Trophoblast cell (in vitro differentiated cells and primary cell): ENCODE measurements at regions not wholly inside any gene's neighbourhood (a gene's known extent, or its start where the extent isn't known, plus 50 kb on each side); places are given as distances from the start of the nearest gene placed in this dataset.

ENCODE experiments used
- DNase-seq, 2 donors: peaks; one replicate each; pipeline ENCODE4 v3.0.0-alpha.2; 2016
- H2AFZ ChIP-seq: 2 replicates; pipeline ENCODE4 v1.6.1; 2013; ENCODE audit warnings: low read length, moderate library complexity, mild to moderate bottlenecking; ENCODE audit not compliant: insufficient read depth, poor library complexity
- H2AK5ac ChIP-seq: 2 replicates; pipeline ENCODE4 v1.6.1; 2013; ENCODE audit warnings: mild to moderate bottlenecking, low read length
- H2BK120ac ChIP-seq: 2 replicates; pipeline ENCODE4 v1.6.1; 2013; ENCODE audit warnings: low read length, mild to moderate bottlenecking, moderate library complexity; ENCODE audit not compliant: insufficient read depth, poor library complexity
- H2BK12ac ChIP-seq: 2 replicates; pipeline ENCODE4 v1.6.1; 2013; ENCODE audit warnings: mild to moderate bottlenecking, low read length, moderate library complexity
- H2BK5ac ChIP-seq: 2 replicates; pipeline ENCODE4 v1.6.1; 2013; ENCODE audit warnings: low read length, low read depth, moderate library complexity, mild to moderate bottlenecking; ENCODE audit not compliant: poor library complexity
- H3K14ac ChIP-seq: 2 replicates; pipeline ENCODE4 v1.6.1; 2013; ENCODE audit warnings: mild to moderate bottlenecking, low read length
- H3K18ac ChIP-seq: 2 replicates; pipeline ENCODE4 v1.6.1; 2013; ENCODE audit warnings: mild to moderate bottlenecking, low read length
- H3K23ac ChIP-seq: 2 replicates; pipeline ENCODE4 v1.6.1; 2013; ENCODE audit warnings: low read length
- H3K27ac ChIP-seq: 2 replicates; pipeline ENCODE4 v1.5.1; 2013; ENCODE audit warnings: low read depth, mild to moderate bottlenecking, inconsistent platforms, low read length, moderate library complexity
- H3K27me3 ChIP-seq: 2 replicates; pipeline ENCODE4 v1.6.1; 2013; ENCODE audit warnings: inconsistent platforms, mild to moderate bottlenecking, low read length, moderate library complexity; ENCODE audit not compliant: insufficient read depth
- H3K36me3 ChIP-seq, 2 experiments: 1 replicate in 1 of 2; 2 replicates in 1 of 2; pipeline ENCODE4 v1.6.1; 2013; ENCODE audit warnings: low read length in 2 of 2, mild to moderate bottlenecking in 2 of 2, moderate library complexity in 1 of 2; ENCODE audit not compliant: insufficient read depth in 2 of 2, control insufficient read depth in 1 of 2
- H3K4ac ChIP-seq: 2 replicates; pipeline ENCODE4 v1.6.1; 2013; ENCODE audit warnings: low read depth, mild to moderate bottlenecking, low read length, moderate library complexity
- H3K4me1 ChIP-seq, 2 experiments: 1 replicate in 1 of 2; 2 replicates in 1 of 2; pipeline ENCODE4 v1.6.1; 2013; ENCODE audit warnings: low read length in 2 of 2, mild to moderate bottlenecking in 2 of 2, moderate library complexity in 1 of 2; ENCODE audit not compliant: insufficient read depth in 2 of 2, control insufficient read depth in 1 of 2
- H3K4me2 ChIP-seq: 2 replicates; pipeline ENCODE4 v1.6.1; 2013; ENCODE audit warnings: inconsistent platforms, mild to moderate bottlenecking, low read length, moderate library complexity
- H3K4me3 ChIP-seq: 2 replicates; pipeline ENCODE4 v1.5.1; 2013; ENCODE audit warnings: mild to moderate bottlenecking, low read depth, low read length, inconsistent platforms
- H3K79me1 ChIP-seq: one replicate; pipeline ENCODE4 v1.6.1; 2013; ENCODE audit warnings: low read length
- H3K79me2 ChIP-seq: 2 replicates; pipeline ENCODE4 v1.6.1; 2013; ENCODE audit warnings: low read length, mild to moderate bottlenecking; ENCODE audit not compliant: control insufficient read depth, insufficient read depth, poor library complexity
- H3K9ac ChIP-seq: 2 replicates; pipeline ENCODE4 v1.6.1; 2013; ENCODE audit warnings: mild to moderate bottlenecking, low read length
- H3K9me3 ChIP-seq: 2 replicates; pipeline ENCODE4 v1.6.1; 2013; ENCODE audit warnings: low read depth, mild to moderate bottlenecking, control low read depth, inconsistent platforms, low read length; ENCODE audit not compliant: insufficient read depth
- H4K12ac ChIP-seq: 2 replicates; pipeline ENCODE4 v1.6.1; 2013; ENCODE audit warnings: low read depth, mild to moderate bottlenecking, low read length, moderate library complexity
- H4K8ac ChIP-seq: 2 replicates; pipeline ENCODE4 v1.6.1; 2013; ENCODE audit warnings: low read depth, mild to moderate bottlenecking, low read length, moderate library complexity
- H4K91ac ChIP-seq: one replicate; pipeline ENCODE4 v1.6.1; 2013; ENCODE audit warnings: low read depth, mild to moderate bottlenecking, low read length, moderate library complexity
- WGBS: extraction: QIAGEN DNeasy Blood & Tissue Kit; methylation state at CpG from one replicate; pipeline ENCODE4 v1.1.7; 2013; ENCODE audit warnings: missing lambda C conversion rate; ENCODE audit not compliant: insufficient read length, insufficient coverage; ENCODE audit errors: extremely low coverage; 5-methylcytosine and 5-hydroxymethylcytosine counted together

DNA sequence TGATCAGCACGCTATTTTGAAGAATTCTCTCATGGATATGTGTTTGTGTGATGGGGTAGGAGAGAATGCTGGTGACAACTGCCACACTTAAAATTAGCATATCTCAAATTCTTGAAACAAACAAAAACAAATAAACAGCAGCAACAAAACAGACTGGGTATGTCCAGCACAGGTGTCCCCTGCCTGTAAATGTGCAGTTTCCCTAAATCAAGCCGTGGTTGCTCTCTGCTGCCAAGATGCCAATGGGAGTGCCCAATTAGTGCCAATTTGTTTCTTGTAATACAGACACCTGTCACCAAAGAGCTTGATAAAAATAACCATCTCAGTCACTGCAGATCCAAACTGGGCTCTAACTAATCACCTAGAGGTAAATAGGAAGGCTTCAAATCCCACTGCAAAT, 144.2 kb upstream of the SMARCA2 start:
- no peak overlapping the region for H4K8ac ChIP-seq
- H3K36me3 ChIP-seq, result no peaks in the 10 kb centered on the region
- no peak overlapping the region for H3K9ac ChIP-seq
- no peak overlapping the region for H2BK12ac ChIP-seq
- H3K23ac ChIP-seq, result no peak overlapping the region
- H3K14ac ChIP-seq, result no peak overlapping the region
- no peak overlapping the region for H4K12ac ChIP-seq
- no peaks in the 10 kb centered on the region for H3K79me1 ChIP-seq
- H3K27me3 ChIP-seq, result no peaks in the 10 kb centered on the region
- no peaks in the 10 kb centered on the region for H3K4me1 ChIP-seq
- DNase-seq, result no peak
- no peaks in the 10 kb centered on the region for H3K79me2 ChIP-seq
- H3K4me2 ChIP-seq, result no peak overlapping the region
- H2AK5ac ChIP-seq, result no peak overlapping the region
- H2AFZ ChIP-seq, result no peak overlapping the region
- H3K9me3 ChIP-seq, result no peaks in the 10 kb centered on the region
- no peak overlapping the region for H4K91ac ChIP-seq
- H3K4me3 ChIP-seq, result no peak overlapping the region
- H3K4ac ChIP-seq, result no peak overlapping the region
- H3K18ac ChIP-seq, result no peak overlapping the region
- no peak overlapping the region for H2BK120ac ChIP-seq
- WGBS, result no CpG with 5 or more reads among the region's 2 CpGs
- H3K27ac ChIP-seq, result no peak overlapping the region
- no peak overlapping the region for H2BK5ac ChIP-seq

GRCh38 chr9:1871626-1872419, 143.3 kb upstream of the SMARCA2 start:
- no CpG with 5 or more reads among the region's 8 CpGs for WGBS
- Histone ChIP-seq H2BK120ac (no peak overlapping the region), H3K4me1 (no peaks in the 10 kb centered on the region), H3K4ac (no peak overlapping the region), H2BK12ac (no peak overlapping the region), H3K9ac (no peak overlapping the region), H2AK5ac (no peak overlapping the region), H3K27me3 (no peaks in the 10 kb centered on the region), H4K12ac (no peak overlapping the region), H3K27ac (no peak overlapping the region), H3K23ac (no peak overlapping the region), H3K4me2 (no peak overlapping the region), H4K91ac (no peak overlapping the region), H3K4me3 (no peak overlapping the region), H3K14ac (no peak overlapping the region), H3K9me3 (no peaks in the 10 kb centered on the region), H3K79me2 (no peaks in the 10 kb centered on the region), H4K8ac (no peak overlapping the region), H3K36me3 (no peaks in the 10 kb centered on the region), H2BK5ac (no peak overlapping the region), H2AFZ (no peak overlapping the region), H3K79me1 (no peaks in the 10 kb centered on the region), H3K18ac (no peak overlapping the region)
- DNase-seq, result no peak

DNA sequence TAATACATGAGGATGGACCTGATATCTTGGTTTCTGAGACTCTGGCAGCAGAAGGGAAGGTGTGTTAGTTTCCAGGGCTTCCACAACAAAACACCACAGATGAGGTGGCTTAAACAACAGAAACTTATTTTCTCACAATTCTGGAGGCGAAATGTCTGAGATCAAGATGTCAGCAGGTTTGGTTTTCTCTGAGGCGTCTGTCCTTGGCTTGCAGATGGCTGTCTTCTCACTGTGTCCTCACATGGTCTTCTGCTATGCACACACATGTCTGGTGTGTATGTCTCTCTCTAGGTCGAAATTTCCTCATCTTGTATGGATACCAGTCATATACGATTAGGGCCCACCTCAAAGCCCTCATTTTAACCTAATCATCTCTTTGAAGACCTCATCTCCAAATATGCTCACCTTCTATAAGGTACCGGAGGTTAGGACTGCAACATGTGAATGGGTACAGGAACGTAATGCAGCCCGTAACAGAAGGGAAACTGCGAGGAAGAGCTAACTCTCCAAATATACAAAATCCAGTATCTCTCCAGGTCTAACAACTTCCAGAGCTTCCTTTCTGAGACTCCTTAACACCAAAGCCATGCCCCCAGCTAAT, 139.8 kb upstream of the SMARCA2 start:
- no peak overlapping the region for H3K4ac ChIP-seq

DNA sequence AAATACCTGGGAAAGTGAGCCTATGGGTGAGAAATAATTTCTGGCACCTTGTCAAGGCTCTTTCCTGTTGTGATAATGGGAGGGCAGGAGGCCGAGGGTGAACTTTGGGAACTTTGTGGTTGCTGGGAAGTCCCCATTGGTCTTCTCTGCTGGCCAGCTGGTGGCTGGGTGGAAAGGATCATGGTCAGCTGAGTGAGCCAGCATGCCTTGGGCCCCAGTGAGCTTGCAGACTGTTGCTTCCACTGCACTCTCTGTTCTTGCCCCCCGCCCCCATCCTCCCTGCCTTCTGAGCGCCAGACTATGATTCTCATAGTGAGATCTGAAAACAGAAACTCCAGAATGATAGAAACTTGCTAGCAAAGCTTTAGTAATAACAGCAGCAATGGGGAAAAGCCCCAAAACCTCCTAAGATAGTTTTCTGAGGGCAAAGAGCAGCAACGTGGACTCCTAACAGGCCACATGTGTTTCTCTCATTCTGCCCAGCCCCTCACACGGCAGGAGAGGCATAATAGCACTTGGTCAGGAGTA, 139.2 kb upstream of the SMARCA2 start:
- Histone ChIP-seq H2BK5ac (no peak overlapping the region), H2BK12ac (no peak overlapping the region), H3K79me1 (no peaks in the 10 kb centered on the region), H3K9ac (no peak overlapping the region), H3K4me1 (no peaks in the 10 kb centered on the region), H3K4ac (no peak overlapping the region), H3K79me2 (no peaks in the 10 kb centered on the region), H3K23ac (no peak overlapping the region), H3K4me3 (no peak overlapping the region), H4K12ac (no peak overlapping the region), H2AFZ (no peak overlapping the region), H3K27ac (no peak overlapping the region), H4K8ac (no peak overlapping the region), H2BK120ac (no peak overlapping the region), H4K91ac (no peak overlapping the region), H3K18ac (no peak overlapping the region), H3K27me3 (no peaks in the 10 kb centered on the region), H3K9me3 (no peaks in the 10 kb centered on the region), H2AK5ac (no peak overlapping the region), H3K4me2 (no peak overlapping the region), H3K36me3 (no peaks in the 10 kb centered on the region), H3K14ac (no peak overlapping the region)
- DNase-seq, result no peak
- WGBS, result no CpG with 5 or more reads among the region's 5 CpGs

More for the DNA sequence above, 139.8 kb upstream of the SMARCA2 start:
- no peak overlapping the region for H2BK120ac ChIP-seq
- H2AK5ac ChIP-seq, result no peak overlapping the region
- no peak overlapping the region for H3K4me2 ChIP-seq
- H3K4me3 ChIP-seq, result no peak overlapping the region
- no peaks in the 10 kb centered on the region for H3K79me2 ChIP-seq
- H3K18ac ChIP-seq, result no peak overlapping the region
- no peak overlapping the region for H4K8ac ChIP-seq
- no peak overlapping the region for H2AFZ ChIP-seq
- no peaks in the 10 kb centered on the region for H3K27me3 ChIP-seq
- DNase-seq, result no peak
- no peak overlapping the region for H2BK12ac ChIP-seq
- H3K36me3 ChIP-seq, result no peaks in the 10 kb centered on the region
- H3K23ac ChIP-seq, result no peak overlapping the region
- no peak overlapping the region for H2BK5ac ChIP-seq
- H3K79me1 ChIP-seq, result no peaks in the 10 kb centered on the region
- no peak overlapping the region for H4K91ac ChIP-seq
- no peak overlapping the region for H3K14ac ChIP-seq
- H3K27ac ChIP-seq, result no peak overlapping the region
- H3K4me1 ChIP-seq, result no peaks in the 10 kb centered on the region
- no peak overlapping the region for H4K12ac ChIP-seq
- WGBS, result no CpG with 5 or more reads among the region's 8 CpGs
- H3K9ac ChIP-seq, result no peak overlapping the region
- no peaks in the 10 kb centered on the region for H3K9me3 ChIP-seq
